Omental fat pad (tissue), 3 donors: ENCODE measurements at regions not wholly inside any gene's neighbourhood (a gene's known extent, or its start where the extent isn't known, plus 50 kb on each side); places are given as distances from the start of the nearest gene placed in this dataset.
"Not testable (repeated sequence)": the region's sequence is repeated elsewhere in the genome, so short reads cannot be mapped to it uniquely, and the experiment has no call there.

Source experiments
- ATAC-seq: fragments of 150-250 bp; one replicate; pipeline ENCODE4 v1.9.1; 2016; ENCODE audit warnings: mild to moderate bottlenecking, moderate library complexity; ENCODE audit not compliant: low FRiP score
- DNase-seq: peaks from one replicate; pipeline ENCODE4 v3.0.0-alpha.2; 2019; ENCODE audit warnings: low spot score
- CTCF ChIP-seq, 3 donors: fragments of 450-650 bp; IDR thresholded peaks; one replicate each; pipeline ENCODE4 v1.5.1; 2016 to 2017; ENCODE audit warnings: antibody characterized with exemption in 3 of 3, mild to moderate bottlenecking in 3 of 3, moderate library complexity in 2 of 3

- DNase-seq, result no peak
- no peak for ATAC-seq
- TF ChIP-seq CTCF (IDR thresholded peaks at IDR 0.05), result no peak
These were observed 54.5 kb downstream of the IRX5 start for GRCh38 chr16:54985156-54985555.

GRCh38 chr16:54985668-54986067 is 55.0 kb downstream of the IRX5 start:
- no peak for TF ChIP-seq CTCF (IDR thresholded peaks at IDR 0.05)
- no peak for ATAC-seq
- DNase-seq, result no peak

GRCh38 chr16:54986409-54986808 is 55.7 kb downstream of the IRX5 start:
- no peak for DNase-seq
- no peak for TF ChIP-seq CTCF (IDR thresholded peaks at IDR 0.05)
- no peak for ATAC-seq

GRCh38 chr16:54987081-54987480 is 56.4 kb downstream of the IRX5 start:
- no peak for TF ChIP-seq CTCF (IDR thresholded peaks at IDR 0.05)
- DNase-seq, result no peak
- no peak for ATAC-seq

GRCh38 chr16:54991525-54991924 is 60.9 kb downstream of the IRX5 start:
- no peak for ATAC-seq
- no peak for TF ChIP-seq CTCF (IDR thresholded peaks at IDR 0.05)
- DNase-seq, result no peak

- ATAC-seq, DNase-seq: not testable (repeated sequence)
These were observed 61.3 kb downstream of the IRX5 start for GRCh38 chr16:54991946-54992345.

- no peak for TF ChIP-seq CTCF (IDR thresholded peaks at IDR 0.05)
- no peak for ATAC-seq
- DNase-seq, result no peak
These were observed 62.6 kb downstream of the IRX5 start for GRCh38 chr16:54993106-54993895.
